GM12878 (cell line): ENCODE measurements at regions not wholly inside any gene's neighbourhood (a gene's known extent, or its start where the extent isn't known, plus 50 kb on each side); places are given as distances from the start of the nearest gene placed in this dataset.

Experiments
- ATAC-seq: fragments of 200-7000 bp; cut with Tn5 transposase; 3 replicates; pipeline ENCODE4 v1.9.1; 2020; ENCODE audit warnings: mild to moderate bottlenecking, moderate library complexity
- BruUV-seq: library from RNA; stranded (reverse); fragments of 400-500 nt; replicated peaks from 2 replicates; lab custom pipeline; 2021; lab: Mats Ljungman, UMichigan
- CTCF ChIA-PET: fragments of 300-600 bp; sonication (Branson Sonifier 250); formaldehyde crosslinking; extraction: SDS; loops from one replicate; lab custom pipeline; 2021; ENCODE audit warnings: inconsistent platforms; lab: Yijun Ruan, JAX
- POLR2A ChIA-PET: fragments of 350-600 bp; formaldehyde crosslinking; extraction: SDS; loops from one replicate; lab custom pipeline; 2021; ENCODE audit warnings: inconsistent platforms; lab: Charles Lee
- RAD21 ChIA-PET: fragments of 300-600 bp; sonication (Branson Sonifier 250); formaldehyde crosslinking; loops from one replicate; lab custom pipeline; 2023; ENCODE audit warnings: antibody characterized with exemption; ENCODE audit not compliant: unreplicated experiment; lab: Charles Lee
- SMC1A ChIA-PET: fragments of 300-600 bp; sonication (Branson Sonifier 250); formaldehyde crosslinking; loops from one replicate; lab custom pipeline; 2023; ENCODE audit not compliant: unreplicated experiment, uncharacterized antibody; lab: Charles Lee
- DNase-seq: peaks from one replicate; pipeline ENCODE4 v3.0.0-alpha.2; 2011; ENCODE audit warnings: low read depth, low spot score
- FAIRE-seq: peaks from 3 replicates; lab custom pipeline; 2011; peaks lifted over from hg19 to GRCh38; lab: Jason Lieb, UNC
- H2AFZ ChIP-seq: 2 replicates; pipeline ENCODE4 v1.6.0; 2011; ENCODE audit warnings: low read depth, low read length, control low read depth; ENCODE audit not compliant: control insufficient read depth
- H3K27ac ChIP-seq: 2 replicates; pipeline ENCODE4 v1.5.1; 2011; ENCODE audit warnings: control low read depth; ENCODE audit not compliant: control insufficient read depth, insufficient read depth
- H3K27me3 ChIP-seq, 2 experiments: replicated peaks in 1 of 2; 2 replicates each; pipeline versions ENCODE4 v1.6.0 to v1.6.1; 2011; ENCODE audit warnings: low read length in 1 of 2; ENCODE audit not compliant: control insufficient read depth in 2 of 2, insufficient read depth in 2 of 2
- H3K36me3 ChIP-seq, 2 experiments: 2 replicates each; pipeline ENCODE4 v1.5.1; 2011; ENCODE audit warnings: low read length in 1 of 2; ENCODE audit not compliant: control insufficient read depth in 2 of 2, insufficient read depth in 2 of 2
- H3K4me1 ChIP-seq: 2 replicates; pipeline ENCODE4 v1.6.1; 2011; ENCODE audit warnings: mild to moderate bottlenecking, low read length, moderate library complexity, mixed read lengths; ENCODE audit not compliant: control insufficient read depth, insufficient read depth
- H3K4me2 ChIP-seq: 2 replicates; pipeline ENCODE4 v1.6.0; 2011; ENCODE audit warnings: control low read depth; ENCODE audit not compliant: control insufficient read depth, insufficient read depth
- H3K4me3 ChIP-seq: fragments of 200-600 bp; sonication (generic); 2 replicates; pipeline ENCODE4 v1.5.1; 2016
- H3K79me2 ChIP-seq: 2 replicates; pipeline ENCODE4 v1.6.0; 2011; ENCODE audit warnings: low read length; ENCODE audit not compliant: control insufficient read depth, insufficient read depth
- H3K9ac ChIP-seq: 2 replicates; pipeline ENCODE4 v1.8.0; 2011; ENCODE audit warnings: low read length, control low read depth, mixed read lengths; ENCODE audit not compliant: control insufficient read depth, insufficient read depth
- H3K9me3 ChIP-seq: replicated peaks from 3 replicates; pipeline ENCODE4 v1.5.1; 2011; ENCODE audit warnings: mild to moderate bottlenecking, low read length; ENCODE audit not compliant: control insufficient read depth, insufficient read depth
- H4K20me1 ChIP-seq: 2 replicates; pipeline ENCODE4 v1.6.0; 2011; ENCODE audit not compliant: control insufficient read depth, insufficient read depth
- EP300 ChIP-seq, 2 experiments: fragments of 150-350 bp in 1 of 2; IDR thresholded peaks; 2 replicates each; pipeline ENCODE4 v1.6.1; 2011 to 2012; ENCODE audit warnings: low read depth in 2 of 2, low read length in 2 of 2, borderline replicate concordance in 1 of 2, improper control_type of control experiment in 1 of 2, inconsistent platforms in 1 of 2; ENCODE audit not compliant: control insufficient read depth in 1 of 2
- ESRRA ChIP-seq: IDR thresholded peaks from 2 replicates; pipeline ENCODE4 v1.6.1; 2012; ENCODE audit warnings: mild to moderate bottlenecking, low read length, improper control_type of control experiment
- HDGF ChIP-seq: fragments of 450-650 bp; IDR thresholded peaks from 2 replicates; pipeline ENCODE4 v1.6.1; 2016; ENCODE audit warnings: antibody characterized with exemption
- MTA2 ChIP-seq: fragments of 450-650 bp; IDR thresholded peaks from 2 replicates; pipeline ENCODE4 v1.6.1; 2016; ENCODE audit warnings: low read depth, mild to moderate bottlenecking, moderate library complexity
- NFIC ChIP-seq: IDR thresholded peaks from 2 replicates; pipeline ENCODE4 v1.6.1; 2012; ENCODE audit warnings: low read depth, mild to moderate bottlenecking, inconsistent platforms, low read length, moderate library complexity
- NFYB ChIP-seq: IDR thresholded peaks from 2 replicates; pipeline ENCODE4 v1.6.1; 2011; ENCODE audit warnings: low read depth, mild to moderate bottlenecking, low read length, improper control_type of control experiment, moderate library complexity; ENCODE audit not compliant: insufficient read depth
- NRF1 ChIP-seq: conservative IDR thresholded peaks from 2 replicates; pipeline ENCODE4 v1.6.1; 2011; ENCODE audit warnings: mild to moderate bottlenecking, low read depth, low read length, improper control_type of control experiment
- RCOR1 ChIP-seq: conservative IDR thresholded peaks from 2 replicates; pipeline ENCODE4 v1.6.1; 2012; ENCODE audit warnings: low read depth, low read length, improper control_type of control experiment
- TAF1 ChIP-seq: IDR thresholded peaks from 2 replicates; pipeline ENCODE4 v1.6.1; 2011; ENCODE audit warnings: mild to moderate bottlenecking, low read depth, low read length, borderline replicate concordance
- WGBS: methylation state at CpG from one replicate; pipeline ENCODE4 v1.1.6; 2016; ENCODE audit warnings: low lambda C conversion rate; ENCODE audit not compliant: insufficient replicate concordance, insufficient coverage; ENCODE audit errors: missing lambda C conversion rate; 5-methylcytosine and 5-hydroxymethylcytosine counted together
- in situ Hi-C: fragments of 300-500 bp; cut with MboI; formaldehyde crosslinking; loops from 9 replicates; pipeline ENCODE4 v1.14.3; 2018; ENCODE audit warnings: mixed read lengths
- intact Hi-C: fragments of 100-400 bp; cut with micrococcal nuclease; formaldehyde crosslinking; loops from one replicate; pipeline ENCODE4 v1.14.2; 2022; ENCODE audit not compliant: unreplicated experiment
- TF ChIP-seq, protein P1 (sequence below), 3 experiments: IDR thresholded peaks in 2 of 3; conservative IDR thresholded peaks in 1 of 3; 2 replicates each; pipeline ENCODE4 v1.5.1; 2011; ENCODE audit warnings: low read depth in 3 of 3, low read length in 3 of 3, mild to moderate bottlenecking in 3 of 3, control low read depth in 2 of 3, moderate library complexity in 2 of 3, inconsistent platforms in 1 of 3, mixed read lengths in 1 of 3; ENCODE audit not compliant: control insufficient read depth in 2 of 3, insufficient read depth in 1 of 3; ENCODE audit errors: extremely low read depth in 1 of 3
- TF ChIP-seq, protein P2 (sequence below): fragments of 450-650 bp; IDR thresholded peaks from 2 replicates; pipeline ENCODE4 v1.6.1; 2017; ENCODE audit warnings: mild to moderate bottlenecking, low read depth, inconsistent platforms; ENCODE audit not compliant: poor library complexity, severe bottlenecking
- TF ChIP-seq, protein P3 (sequence below): fragments of 450-650 bp; IDR thresholded peaks from 2 replicates; pipeline ENCODE4 v1.6.1; 2016; ENCODE audit warnings: mild to moderate bottlenecking
- TF ChIP-seq, protein P4 (sequence below): IDR thresholded peaks from 2 replicates; pipeline ENCODE4 v1.6.1; 2012; ENCODE audit warnings: improper control_type of control experiment, low read depth, low read length; ENCODE audit not compliant: insufficient replicate concordance

DNA sequence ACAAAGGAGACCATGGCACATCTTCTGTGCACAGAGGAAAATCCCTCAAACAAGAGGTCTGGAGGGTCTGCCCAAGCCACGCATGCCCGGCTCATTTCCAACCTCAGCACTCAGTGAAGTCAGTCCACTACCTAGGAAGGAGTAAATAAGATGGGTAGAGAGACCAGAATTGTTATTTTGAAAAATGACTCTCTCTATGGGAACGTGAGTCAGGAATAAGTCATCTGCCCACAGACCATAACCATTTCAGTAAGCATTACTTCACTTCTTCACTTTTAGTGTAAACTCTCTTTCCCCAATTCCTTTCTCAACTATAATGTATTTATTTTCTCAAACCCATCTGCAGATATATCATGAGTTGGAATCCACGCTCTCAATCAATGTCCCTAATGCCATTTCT is 1039.9 kb upstream of the USP15 start:
- ChIA-PET POLR2A (interaction anchor here (0.7 kb wide), 1 partner anchor 413 kb away, joined by 3 read pairs; no protein-coding TSS in a partner anchor), RAD21 (no interaction called here), CTCF (no interaction called here), SMC1A (no interaction called here)
- H3K27me3 ChIP-seq: no peaks in the 10 kb centered on the region
- H3K9ac ChIP-seq: no peak overlapping the region
- BruUV-seq: no TSS peak
- no peaks in the 10 kb centered on the region for H3K79me2 ChIP-seq
- H3K9me3 ChIP-seq: no peaks in the 10 kb centered on the region
- no peak overlapping the region for H3K4me2 ChIP-seq
- 13% methylated on average over 4 of the region's 4 CpGs for WGBS
- ATAC-seq (no peak), DNase-seq (no peak), FAIRE-seq (no peak)
- H4K20me1 ChIP-seq: no peaks in the 10 kb centered on the region
- H3K4me1 ChIP-seq: no peaks in the 10 kb centered on the region
- no peaks in the 10 kb centered on the region for H3K36me3 ChIP-seq
- in situ Hi-C loops: no loop called here
- intact Hi-C loops: no loop called here
- H3K27ac ChIP-seq: no peak overlapping the region
- H3K4me3 ChIP-seq: no peak overlapping the region
- no peak overlapping the region for H2AFZ ChIP-seq
- TF ChIP-seq, protein P1, sequence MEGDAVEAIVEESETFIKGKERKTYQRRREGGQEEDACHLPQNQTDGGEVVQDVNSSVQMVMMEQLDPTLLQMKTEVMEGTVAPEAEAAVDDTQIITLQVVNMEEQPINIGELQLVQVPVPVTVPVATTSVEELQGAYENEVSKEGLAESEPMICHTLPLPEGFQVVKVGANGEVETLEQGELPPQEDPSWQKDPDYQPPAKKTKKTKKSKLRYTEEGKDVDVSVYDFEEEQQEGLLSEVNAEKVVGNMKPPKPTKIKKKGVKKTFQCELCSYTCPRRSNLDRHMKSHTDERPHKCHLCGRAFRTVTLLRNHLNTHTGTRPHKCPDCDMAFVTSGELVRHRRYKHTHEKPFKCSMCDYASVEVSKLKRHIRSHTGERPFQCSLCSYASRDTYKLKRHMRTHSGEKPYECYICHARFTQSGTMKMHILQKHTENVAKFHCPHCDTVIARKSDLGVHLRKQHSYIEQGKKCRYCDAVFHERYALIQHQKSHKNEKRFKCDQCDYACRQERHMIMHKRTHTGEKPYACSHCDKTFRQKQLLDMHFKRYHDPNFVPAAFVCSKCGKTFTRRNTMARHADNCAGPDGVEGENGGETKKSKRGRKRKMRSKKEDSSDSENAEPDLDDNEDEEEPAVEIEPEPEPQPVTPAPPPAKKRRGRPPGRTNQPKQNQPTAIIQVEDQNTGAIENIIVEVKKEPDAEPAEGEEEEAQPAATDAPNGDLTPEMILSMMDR (IDR thresholded peaks at IDR 0.05 in 2 of 3, conservative IDR thresholded peaks at IDR 0.05 in 1 of 3; ENCODE audit: control insufficient read depth in 2 of 3, extremely low read depth in 1 of 3, insufficient read depth in 1 of 3, low read depth in 3 of 3, low read length in 3 of 3): no peak
- TF ChIP-seq ESRRA (no peak), NFYB (no peak), MTA2 (no peak), NFIC (no peak), RCOR1 (no peak), NRF1 (no peak), TAF1 (no peak), HDGF (no peak), EP300 (IDR thresholded peaks at IDR 0.05; ENCODE audit: borderline replicate concordance in 1 of 2, control insufficient read depth in 1 of 2, low read depth in 2 of 2, low read length in 2 of 2) (no peak)
- TF ChIP-seq, protein P2, sequence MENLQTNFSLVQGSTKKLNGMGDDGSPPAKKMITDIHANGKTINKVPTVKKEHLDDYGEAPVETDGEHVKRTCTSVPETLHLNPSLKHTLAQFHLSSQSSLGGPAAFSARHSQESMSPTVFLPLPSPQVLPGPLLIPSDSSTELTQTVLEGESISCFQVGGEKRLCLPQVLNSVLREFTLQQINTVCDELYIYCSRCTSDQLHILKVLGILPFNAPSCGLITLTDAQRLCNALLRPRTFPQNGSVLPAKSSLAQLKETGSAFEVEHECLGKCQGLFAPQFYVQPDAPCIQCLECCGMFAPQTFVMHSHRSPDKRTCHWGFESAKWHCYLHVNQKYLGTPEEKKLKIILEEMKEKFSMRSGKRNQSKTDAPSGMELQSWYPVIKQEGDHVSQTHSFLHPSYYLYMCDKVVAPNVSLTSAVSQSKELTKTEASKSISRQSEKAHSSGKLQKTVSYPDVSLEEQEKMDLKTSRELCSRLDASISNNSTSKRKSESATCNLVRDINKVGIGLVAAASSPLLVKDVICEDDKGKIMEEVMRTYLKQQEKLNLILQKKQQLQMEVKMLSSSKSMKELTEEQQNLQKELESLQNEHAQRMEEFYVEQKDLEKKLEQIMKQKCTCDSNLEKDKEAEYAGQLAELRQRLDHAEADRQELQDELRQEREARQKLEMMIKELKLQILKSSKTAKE: no peak
- TF ChIP-seq, protein P3, sequence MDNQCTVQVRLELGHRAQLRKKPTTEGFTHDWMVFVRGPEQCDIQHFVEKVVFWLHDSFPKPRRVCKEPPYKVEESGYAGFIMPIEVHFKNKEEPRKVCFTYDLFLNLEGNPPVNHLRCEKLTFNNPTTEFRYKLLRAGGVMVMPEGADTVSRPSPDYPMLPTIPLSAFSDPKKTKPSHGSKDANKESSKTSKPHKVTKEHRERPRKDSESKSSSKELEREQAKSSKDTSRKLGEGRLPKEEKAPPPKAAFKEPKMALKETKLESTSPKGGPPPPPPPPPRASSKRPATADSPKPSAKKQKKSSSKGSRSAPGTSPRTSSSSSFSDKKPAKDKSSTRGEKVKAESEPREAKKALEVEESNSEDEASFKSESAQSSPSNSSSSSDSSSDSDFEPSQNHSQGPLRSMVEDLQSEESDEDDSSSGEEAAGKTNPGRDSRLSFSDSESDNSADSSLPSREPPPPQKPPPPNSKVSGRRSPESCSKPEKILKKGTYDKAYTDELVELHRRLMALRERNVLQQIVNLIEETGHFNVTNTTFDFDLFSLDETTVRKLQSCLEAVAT: no peak
- TF ChIP-seq, protein P4, sequence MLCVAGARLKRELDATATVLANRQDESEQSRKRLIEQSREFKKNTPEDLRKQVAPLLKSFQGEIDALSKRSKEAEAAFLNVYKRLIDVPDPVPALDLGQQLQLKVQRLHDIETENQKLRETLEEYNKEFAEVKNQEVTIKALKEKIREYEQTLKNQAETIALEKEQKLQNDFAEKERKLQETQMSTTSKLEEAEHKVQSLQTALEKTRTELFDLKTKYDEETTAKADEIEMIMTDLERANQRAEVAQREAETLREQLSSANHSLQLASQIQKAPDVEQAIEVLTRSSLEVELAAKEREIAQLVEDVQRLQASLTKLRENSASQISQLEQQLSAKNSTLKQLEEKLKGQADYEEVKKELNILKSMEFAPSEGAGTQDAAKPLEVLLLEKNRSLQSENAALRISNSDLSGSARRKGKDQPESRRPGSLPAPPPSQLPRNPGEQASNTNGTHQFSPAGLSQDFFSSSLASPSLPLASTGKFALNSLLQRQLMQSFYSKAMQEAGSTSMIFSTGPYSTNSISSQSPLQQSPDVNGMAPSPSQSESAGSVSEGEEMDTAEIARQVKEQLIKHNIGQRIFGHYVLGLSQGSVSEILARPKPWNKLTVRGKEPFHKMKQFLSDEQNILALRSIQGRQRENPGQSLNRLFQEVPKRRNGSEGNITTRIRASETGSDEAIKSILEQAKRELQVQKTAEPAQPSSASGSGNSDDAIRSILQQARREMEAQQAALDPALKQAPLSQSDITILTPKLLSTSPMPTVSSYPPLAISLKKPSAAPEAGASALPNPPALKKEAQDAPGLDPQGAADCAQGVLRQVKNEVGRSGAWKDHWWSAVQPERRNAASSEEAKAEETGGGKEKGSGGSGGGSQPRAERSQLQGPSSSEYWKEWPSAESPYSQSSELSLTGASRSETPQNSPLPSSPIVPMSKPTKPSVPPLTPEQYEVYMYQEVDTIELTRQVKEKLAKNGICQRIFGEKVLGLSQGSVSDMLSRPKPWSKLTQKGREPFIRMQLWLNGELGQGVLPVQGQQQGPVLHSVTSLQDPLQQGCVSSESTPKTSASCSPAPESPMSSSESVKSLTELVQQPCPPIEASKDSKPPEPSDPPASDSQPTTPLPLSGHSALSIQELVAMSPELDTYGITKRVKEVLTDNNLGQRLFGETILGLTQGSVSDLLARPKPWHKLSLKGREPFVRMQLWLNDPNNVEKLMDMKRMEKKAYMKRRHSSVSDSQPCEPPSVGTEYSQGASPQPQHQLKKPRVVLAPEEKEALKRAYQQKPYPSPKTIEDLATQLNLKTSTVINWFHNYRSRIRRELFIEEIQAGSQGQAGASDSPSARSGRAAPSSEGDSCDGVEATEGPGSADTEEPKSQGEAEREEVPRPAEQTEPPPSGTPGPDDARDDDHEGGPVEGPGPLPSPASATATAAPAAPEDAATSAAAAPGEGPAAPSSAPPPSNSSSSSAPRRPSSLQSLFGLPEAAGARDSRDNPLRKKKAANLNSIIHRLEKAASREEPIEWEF: no peak
